Activated CD4-positive, alpha-beta memory T cell treated with anti-CD3 and anti-CD28 coated beads, Interleukin-2, amount 10 ng/mL, durations not matched to agents 7 days and 5 days (primary cell): ENCODE measurements at regions not wholly inside any gene's neighbourhood (a gene's known extent, or its start where the extent isn't known, plus 50 kb on each side); places are given as distances from the start of the nearest gene placed in this dataset.

ENCODE experiments used
- CTCF ChIA-PET: fragments of 350-600 bp; sonication (Branson Sonifier 250); formaldehyde crosslinking; loops from one replicate; lab custom pipeline; 2021; ENCODE audit warnings: antibody characterized with exemption, inconsistent platforms; lab: Charles Lee
- POLR2A ChIA-PET: fragments of 350-600 bp; sonication (Branson Sonifier 250); formaldehyde crosslinking; loops from one replicate; lab custom pipeline; 2021; ENCODE audit warnings: antibody characterized with exemption; lab: Charles Lee
- DNase-seq: peaks from one replicate; pipeline ENCODE4 v3.0.0-alpha.2; 2020
- H3K27ac Mint-ChIP-seq: one replicate; pipeline ENCODE4 v1.8.0; 2021; ENCODE audit warnings: mild to moderate bottlenecking, mixed read lengths
- H3K27me3 Mint-ChIP-seq: one replicate; pipeline ENCODE4 v1.8.0; 2021; ENCODE audit warnings: mixed read lengths
- H3K36me3 Mint-ChIP-seq: one replicate; pipeline ENCODE4 v1.8.0; 2021; ENCODE audit warnings: low read depth, mixed read lengths
- H3K4me1 Mint-ChIP-seq: one replicate; pipeline ENCODE4 v1.8.0; 2021; ENCODE audit warnings: mixed read lengths
- H3K4me3 Mint-ChIP-seq: one replicate; pipeline ENCODE4 v1.8.0; 2021; ENCODE audit warnings: mild to moderate bottlenecking, mixed read lengths
- H3K9me3 Mint-ChIP-seq: one replicate; pipeline ENCODE4 v1.8.0; 2021; ENCODE audit warnings: mixed read lengths

GRCh38 chr15:47432826-47433225 lies 284.5 kb upstream of the SEMA6D start:
- Mint-ChIP-seq H3K4me1 (no peaks in the 10 kb centered on the region), H3K9me3 (no peaks in the 10 kb centered on the region), H3K27ac (no peak overlapping the region), H3K4me3 (no peak overlapping the region), H3K27me3 (no peaks in the 10 kb centered on the region), H3K36me3 (no peaks in the 10 kb centered on the region)
- ChIA-PET CTCF (no interaction called here), POLR2A (no interaction called here)
- DNase-seq = no peak

DNA sequence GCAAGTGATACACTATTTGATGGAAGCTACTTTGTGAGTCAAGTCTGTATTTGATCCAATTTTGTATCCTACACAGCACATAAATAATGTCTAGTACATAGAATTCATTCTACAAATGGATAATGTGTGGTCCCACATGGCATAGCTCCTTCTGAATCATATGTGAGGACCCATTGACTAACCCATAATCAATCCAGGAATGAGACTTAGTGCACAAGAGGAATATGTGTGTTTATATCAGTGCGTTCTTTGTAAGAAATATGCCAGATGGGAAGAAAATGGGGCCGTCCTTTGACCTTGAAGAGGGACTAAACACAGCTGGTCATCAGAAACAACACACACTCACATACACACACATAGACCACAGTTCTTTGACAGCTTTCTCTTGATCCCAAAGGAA lies 282.7 kb upstream of the SEMA6D start:
- Mint-ChIP-seq H3K4me1 (no peaks in the 10 kb centered on the region), H3K27me3 (no peaks in the 10 kb centered on the region), H3K4me3 (no peak overlapping the region), H3K9me3 (peaks cover 4% of the 10 kb centered on the region), H3K27ac (no peak overlapping the region), H3K36me3 (no peaks in the 10 kb centered on the region)
- no peak for DNase-seq
- ChIA-PET POLR2A (no interaction called here), CTCF (no interaction called here)

- Mint-ChIP-seq H3K9me3 (peaks cover 9% of the 10 kb centered on the region), H3K27me3 (no peaks in the 10 kb centered on the region), H3K27ac (no peak overlapping the region), H3K36me3 (no peaks in the 10 kb centered on the region), H3K4me1 (no peaks in the 10 kb centered on the region), H3K4me3 (no peak overlapping the region)
- ChIA-PET CTCF (no interaction called here), POLR2A (no interaction called here)
- no peak for DNase-seq
Measured at GRCh38 chr15:47437491-47437890, 279.8 kb upstream of the SEMA6D start.

DNA sequence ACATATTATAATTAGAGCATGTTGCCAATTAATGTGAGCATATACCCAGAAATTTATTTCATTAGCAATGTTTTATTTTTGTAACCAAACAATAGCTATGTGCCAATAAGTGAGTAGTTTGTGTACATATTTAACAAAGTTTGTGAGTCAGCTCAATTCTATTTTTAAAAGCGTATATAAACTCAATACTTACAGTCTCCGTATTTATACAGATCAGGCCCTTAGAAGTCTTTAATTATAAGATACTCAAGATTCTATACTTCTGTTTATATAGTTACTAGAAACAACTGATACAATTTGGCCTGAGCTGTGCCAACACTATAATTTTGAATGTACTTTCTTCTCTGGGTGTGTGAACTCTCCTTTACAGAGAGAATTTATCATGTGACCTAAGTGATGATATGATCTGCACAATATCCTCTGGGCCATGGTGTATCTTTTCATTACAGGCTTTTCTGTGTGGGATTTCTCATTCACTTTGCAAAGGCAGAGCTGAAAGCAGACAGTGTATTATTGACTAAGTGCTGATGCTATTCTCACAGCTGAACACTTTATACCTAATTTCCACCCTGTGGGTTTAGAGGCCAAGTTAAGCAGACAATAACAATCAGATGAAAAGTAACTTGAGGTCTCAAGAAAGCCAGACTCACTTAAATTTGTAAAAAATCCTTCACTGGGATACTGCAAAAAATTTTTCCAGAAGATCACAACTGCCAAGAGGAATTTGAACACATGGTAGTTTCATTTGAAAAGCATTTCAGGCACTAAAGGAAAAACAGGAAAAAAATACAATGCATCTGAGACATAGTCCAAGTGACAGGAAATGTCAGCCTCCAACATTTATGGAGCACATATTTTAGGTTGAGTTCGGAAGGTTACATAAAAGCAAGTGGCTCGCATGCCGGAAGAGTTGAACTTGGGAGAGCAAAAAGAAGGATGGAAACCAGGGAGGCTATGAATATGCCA lies 277.9 kb upstream of the SEMA6D start:
- H3K36me3 Mint-ChIP-seq = no peaks in the 10 kb centered on the region
- H3K27me3 Mint-ChIP-seq = no peaks in the 10 kb centered on the region
- ChIA-PET POLR2A (no interaction called here), CTCF (no interaction called here)
- H3K9me3 Mint-ChIP-seq = peaks cover 9% of the 10 kb centered on the region
- H3K4me3 Mint-ChIP-seq = no peak overlapping the region
- no peaks in the 10 kb centered on the region for H3K4me1 Mint-ChIP-seq
- no peak for DNase-seq
- no peak overlapping the region for H3K27ac Mint-ChIP-seq

- CTCF ChIA-PET = no interaction called here
- H3K36me3 Mint-ChIP-seq = no peaks in the 10 kb centered on the region
- DNase-seq = no peak
- no peaks in the 10 kb centered on the region for H3K4me1 Mint-ChIP-seq
- peaks cover 13% of the 10 kb centered on the region for H3K9me3 Mint-ChIP-seq
- POLR2A ChIA-PET = no interaction called here
- no peak overlapping the region for H3K4me3 Mint-ChIP-seq
- H3K27ac Mint-ChIP-seq = no peak overlapping the region
- H3K27me3 Mint-ChIP-seq = no peaks in the 10 kb centered on the region
Measured at GRCh38 chr15:47442371-47442770, 274.9 kb upstream of the SEMA6D start.

GRCh38 chr15:47443839-47444238 lies 273.5 kb upstream of the SEMA6D start:
- H3K4me3 Mint-ChIP-seq = no peak overlapping the region

DNA sequence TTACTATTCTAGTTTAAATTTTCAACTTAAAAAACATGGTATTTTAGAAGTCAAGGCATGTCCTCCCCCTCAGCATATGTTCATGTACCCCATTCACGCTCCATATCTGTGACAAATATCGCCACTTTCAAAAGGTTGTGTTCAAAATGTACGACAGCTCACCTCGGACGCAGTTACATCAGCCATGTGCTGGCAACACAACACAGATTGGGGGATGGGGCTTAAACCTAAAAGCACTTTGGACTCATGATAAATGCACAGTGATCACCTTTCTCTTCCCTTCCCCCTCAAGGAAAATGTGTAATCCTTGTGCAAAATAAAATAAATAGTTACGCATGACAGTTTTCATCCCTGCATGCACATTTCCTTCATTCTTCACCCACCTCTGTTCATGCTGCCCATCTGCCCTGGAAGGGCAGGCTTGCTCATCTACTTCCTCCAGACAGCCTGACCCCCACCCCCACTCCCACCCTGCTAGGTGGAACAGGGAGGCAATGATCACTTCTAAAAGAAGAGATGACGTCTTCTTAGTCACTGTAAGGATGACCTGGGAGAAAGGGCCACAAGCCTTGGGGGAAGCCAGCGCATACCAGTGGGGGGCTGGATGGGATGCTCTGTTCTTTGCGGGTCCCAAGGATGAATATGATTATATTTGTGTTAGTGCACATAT lies 271.4 kb upstream of the SEMA6D start:
- no peaks in the 10 kb centered on the region for H3K36me3 Mint-ChIP-seq
- H3K27me3 Mint-ChIP-seq = no peaks in the 10 kb centered on the region
- H3K27ac Mint-ChIP-seq = no peak overlapping the region
- H3K9me3 Mint-ChIP-seq = peaks cover 7% of the 10 kb centered on the region
- no peak for DNase-seq
- CTCF ChIA-PET = no interaction called here
- H3K4me1 Mint-ChIP-seq = no peaks in the 10 kb centered on the region
- POLR2A ChIA-PET = no interaction called here
- H3K4me3 Mint-ChIP-seq = no peak overlapping the region

More at GRCh38 chr15:47443839-47444238, 273.5 kb upstream of the SEMA6D start:
- CTCF ChIA-PET = no interaction called here
- H3K9me3 Mint-ChIP-seq = peaks cover 11% of the 10 kb centered on the region
- H3K36me3 Mint-ChIP-seq = no peaks in the 10 kb centered on the region
- H3K27me3 Mint-ChIP-seq = no peaks in the 10 kb centered on the region
- no peak for DNase-seq
- H3K27ac Mint-ChIP-seq = no peak overlapping the region
- H3K4me1 Mint-ChIP-seq = no peaks in the 10 kb centered on the region
- POLR2A ChIA-PET = no interaction called here

DNA sequence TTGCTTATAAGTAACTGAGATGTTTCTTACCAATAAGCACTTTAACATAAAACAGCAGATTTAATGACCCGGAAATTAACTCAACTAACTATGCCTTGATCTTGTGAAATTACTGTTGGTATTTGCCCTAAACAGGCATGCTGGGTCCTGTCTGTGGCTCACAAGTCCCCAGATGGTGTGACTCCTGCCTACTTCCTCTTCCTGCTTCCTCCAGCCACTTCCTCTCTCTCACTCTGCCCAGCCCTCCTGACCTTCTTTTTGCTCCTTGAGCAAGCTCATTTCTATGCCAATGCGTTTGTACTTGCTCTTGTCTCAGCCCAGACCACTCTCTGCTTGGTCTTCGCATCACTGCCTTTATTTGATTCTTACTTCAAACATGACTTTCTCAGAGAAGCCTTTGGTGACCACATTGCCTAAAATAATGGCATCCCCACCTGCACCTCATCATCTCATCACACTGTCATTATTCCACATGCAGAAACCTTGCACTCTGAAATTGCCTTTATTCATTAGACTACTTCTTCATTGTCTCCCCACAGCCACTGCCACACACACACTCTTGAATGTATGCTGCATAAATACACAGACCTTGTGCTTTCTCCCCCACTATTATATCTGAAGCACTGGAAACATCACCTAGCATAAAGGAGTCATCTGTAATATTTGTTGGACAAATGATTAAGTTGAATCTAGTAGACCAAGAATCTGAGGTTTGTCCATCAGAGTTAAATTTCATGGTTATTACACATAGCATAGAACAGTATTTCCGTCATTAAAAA lies 256.3 kb upstream of the SEMA6D start:
- Mint-ChIP-seq H3K27me3 (no peaks in the 10 kb centered on the region), H3K9me3 (peaks cover 3% of the 10 kb centered on the region), H3K36me3 (no peaks in the 10 kb centered on the region), H3K27ac (no peak overlapping the region), H3K4me3 (no peak overlapping the region), H3K4me1 (no peaks in the 10 kb centered on the region)
- CTCF ChIA-PET = no interaction called here
- no peak for DNase-seq
- POLR2A ChIA-PET = no interaction called here

DNA sequence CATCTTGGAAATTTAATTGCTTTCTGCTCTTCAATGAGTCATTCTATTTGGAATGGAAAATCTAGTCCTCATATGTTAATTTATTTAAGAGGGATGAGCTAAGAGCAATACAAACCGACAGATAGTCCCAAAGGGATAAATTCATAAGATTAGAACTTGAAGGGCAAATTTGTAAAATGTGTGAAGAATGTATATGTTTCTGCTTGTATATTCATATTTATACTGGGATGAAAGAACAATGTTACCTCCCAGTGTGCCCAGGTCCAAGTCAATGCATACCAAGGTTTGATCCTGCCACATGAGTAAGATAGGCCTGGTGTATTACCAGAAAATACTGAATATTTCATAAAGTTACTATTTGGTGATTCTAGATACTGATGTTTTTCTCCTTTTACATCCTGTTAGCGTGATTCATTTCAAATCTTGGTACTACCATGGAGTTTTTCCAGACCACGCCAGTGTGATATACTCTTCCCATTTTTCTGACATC lies 255.6 kb upstream of the SEMA6D start:
- DNase-seq = no peak
- H3K27ac Mint-ChIP-seq = no peak overlapping the region
- H3K4me3 Mint-ChIP-seq = no peak overlapping the region
- H3K27me3 Mint-ChIP-seq = no peaks in the 10 kb centered on the region
- no peaks in the 10 kb centered on the region for H3K36me3 Mint-ChIP-seq
- POLR2A ChIA-PET = no interaction called here
- H3K4me1 Mint-ChIP-seq = no peaks in the 10 kb centered on the region
- H3K9me3 Mint-ChIP-seq = peaks cover 3% of the 10 kb centered on the region
- CTCF ChIA-PET = no interaction called here

GRCh38 chr15:47466357-47466756 lies 250.9 kb upstream of the SEMA6D start:
- H3K27me3 Mint-ChIP-seq = no peaks in the 10 kb centered on the region
- H3K36me3 Mint-ChIP-seq = no peaks in the 10 kb centered on the region
- ChIA-PET POLR2A (no interaction called here), CTCF (no interaction called here)
- no peak overlapping the region for H3K27ac Mint-ChIP-seq
- DNase-seq = no peak
- no peaks in the 10 kb centered on the region for H3K4me1 Mint-ChIP-seq
- H3K4me3 Mint-ChIP-seq = no peak overlapping the region
- peaks cover 3% of the 10 kb centered on the region for H3K9me3 Mint-ChIP-seq

DNA sequence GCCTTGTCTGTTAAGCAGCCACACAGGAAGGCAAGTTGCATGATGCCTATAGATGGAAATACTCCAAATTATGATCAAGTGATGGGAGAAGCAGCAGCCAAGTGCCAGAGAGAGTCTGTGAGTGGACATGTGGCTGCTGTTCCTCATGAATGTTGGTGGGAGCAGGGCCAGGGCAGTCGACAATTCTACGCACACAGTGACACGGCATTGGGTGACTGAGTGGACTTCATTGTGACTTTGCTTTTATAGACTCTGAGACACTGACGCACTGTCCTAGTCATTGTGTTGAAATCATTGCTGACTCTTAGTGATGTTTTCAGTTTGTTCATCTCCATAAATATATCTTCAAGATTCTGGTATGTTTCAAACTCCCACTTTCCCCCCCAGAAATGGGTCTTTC lies 246.3 kb upstream of the SEMA6D start:
- Mint-ChIP-seq H3K27me3 (no peaks in the 10 kb centered on the region), H3K4me1 (no peaks in the 10 kb centered on the region), H3K9me3 (peaks cover 6% of the 10 kb centered on the region), H3K4me3 (no peak overlapping the region), H3K27ac (no peak overlapping the region), H3K36me3 (no peaks in the 10 kb centered on the region)
- DNase-seq = no peak
- POLR2A ChIA-PET = no interaction called here
- CTCF ChIA-PET = interaction anchor here (1.5 kb wide), 2 partner anchors 46 to 516 kb away, joined by 3 to 5 read pairs; no protein-coding TSS in a partner anchor

DNA sequence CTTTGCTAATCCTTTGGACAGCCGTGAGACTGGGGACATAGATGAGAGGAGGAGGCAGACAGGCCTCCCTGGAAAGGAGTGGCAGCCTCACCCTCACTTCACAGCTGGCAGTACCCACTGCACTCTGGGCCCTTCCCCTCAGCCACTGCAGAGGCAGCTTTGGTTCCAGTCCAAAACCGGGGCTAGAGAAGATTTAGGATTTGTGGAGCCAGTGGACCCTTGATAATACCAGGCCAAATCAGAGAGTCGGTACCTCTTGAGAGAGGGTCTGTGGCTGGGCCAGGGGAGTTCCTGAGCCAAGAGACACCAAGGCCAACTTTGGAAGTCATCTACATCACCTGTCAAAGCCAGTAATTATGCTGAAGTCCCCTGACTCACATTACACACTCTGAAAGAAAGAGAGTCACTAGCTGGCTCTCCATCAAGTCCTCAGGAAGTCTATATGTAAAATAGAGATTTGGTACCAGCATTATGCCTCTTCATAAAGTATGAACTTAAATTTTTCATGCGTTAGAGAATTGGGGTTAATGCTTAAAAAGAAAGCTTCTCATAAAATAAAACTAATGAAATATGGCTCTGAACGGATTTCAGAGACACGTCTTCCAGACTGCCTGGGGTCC lies 244.1 kb upstream of the SEMA6D start:
- H3K27me3 Mint-ChIP-seq = no peaks in the 10 kb centered on the region
- H3K4me3 Mint-ChIP-seq = no peak overlapping the region
- peaks cover 7% of the 10 kb centered on the region for H3K9me3 Mint-ChIP-seq
- no peaks in the 10 kb centered on the region for H3K4me1 Mint-ChIP-seq
- no peak overlapping the region for H3K27ac Mint-ChIP-seq
- DNase-seq = no peak
- CTCF ChIA-PET = no interaction called here
- POLR2A ChIA-PET = no interaction called here
- H3K36me3 Mint-ChIP-seq = no peaks in the 10 kb centered on the region

- Mint-ChIP-seq H3K27ac (no peak overlapping the region), H3K27me3 (no peaks in the 10 kb centered on the region), H3K4me3 (no peak overlapping the region), H3K36me3 (no peaks in the 10 kb centered on the region), H3K4me1 (no peaks in the 10 kb centered on the region), H3K9me3 (peaks cover 7% of the 10 kb centered on the region)
- CTCF ChIA-PET = no interaction called here
- DNase-seq = no peak
- POLR2A ChIA-PET = no interaction called here
Measured at GRCh38 chr15:47473832-47474231, 243.5 kb upstream of the SEMA6D start.
